AG04450 (cell line): ENCODE measurements at regions not wholly inside any gene's neighbourhood (a gene's known extent, or its start where the extent isn't known, plus 50 kb on each side); places are given as distances from the start of the nearest gene placed in this dataset.
A peak's percentile ranks its signal among the peaks of the same experiment; 100 is the strongest.

Experiments used
- CTCF ChIA-PET: fragments of 300-600, 350-600 bp; formaldehyde crosslinking; extraction: SDS; loops from one replicate; lab custom pipeline; 2022; ENCODE audit warnings: antibody characterized with exemption, inconsistent platforms; lab: Charles Lee
- POLR2A ChIA-PET: fragments of 350-600 bp; formaldehyde crosslinking; extraction: SDS; loops from one replicate; lab custom pipeline; 2021; ENCODE audit warnings: antibody characterized with exemption, inconsistent platforms; lab: Yijun Ruan, JAX
- DNase-seq: peaks from one replicate; pipeline ENCODE4 v3.0.0-alpha.2; 2011; ENCODE audit warnings: low read depth, low spot score
- H3K27ac ChIP-seq: one replicate; pipeline ENCODE4 v1.5.1; 2012; ENCODE audit warnings: low read depth, low read length, control low read depth
- H3K27me3 ChIP-seq: one replicate; pipeline ENCODE4 v1.6.0; 2012; ENCODE audit warnings: low read length; ENCODE audit not compliant: control insufficient read depth, insufficient read depth
- H3K4me3 ChIP-seq: 2 replicates; pipeline ENCODE4 v1.5.1; 2011; ENCODE audit warnings: mild to moderate bottlenecking, low read depth, low read length, control low read depth
- H3K9me3 ChIP-seq: 2 replicates; pipeline ENCODE4 v1.5.1; 2012; ENCODE audit warnings: low read length; ENCODE audit not compliant: control insufficient read depth, insufficient read depth
- CTCF ChIP-seq: IDR thresholded peaks from 2 replicates; pipeline ENCODE4 v1.5.1; 2011; ENCODE audit warnings: low read depth, low read length, control low read depth, inconsistent platforms

- H3K4me3 ChIP-seq: no peak overlapping the region
- H3K27ac ChIP-seq: no peak overlapping the region
- no peaks in the 10 kb centered on the region for H3K9me3 ChIP-seq
- no peak for TF ChIP-seq CTCF
- H3K27me3 ChIP-seq: no peaks in the 10 kb centered on the region
- CTCF ChIA-PET: no interaction called here
- POLR2A ChIA-PET: no interaction called here
- DNase-seq: no peak
Measured at GRCh38 chr20:40782043-40782368, 93.0 kb upstream of the MAFB start.

- H3K4me3 ChIP-seq: no peak overlapping the region
- no peak for DNase-seq
- ChIA-PET CTCF (no interaction called here), POLR2A (no interaction called here)
- no peaks in the 10 kb centered on the region for H3K9me3 ChIP-seq
- no peak for TF ChIP-seq CTCF
- H3K27ac ChIP-seq: no peak overlapping the region
- H3K27me3 ChIP-seq: no peaks in the 10 kb centered on the region
Measured at GRCh38 chr20:40785346-40785745, 96.3 kb upstream of the MAFB start.

- ChIA-PET CTCF (no interaction called here), POLR2A (no interaction called here)
- DNase-seq: no peak
Measured at GRCh38 chr20:40786336-40786735, 97.3 kb upstream of the MAFB start.

GRCh38 chr20:40787941-40788340 is 98.9 kb upstream of the MAFB start:
- no peak for TF ChIP-seq CTCF
- POLR2A ChIA-PET: no interaction called here
- CTCF ChIA-PET: no interaction called here

More at GRCh38 chr20:40786336-40786735, 97.3 kb upstream of the MAFB start:
- no peak for TF ChIP-seq CTCF
- H3K27ac ChIP-seq: no peak overlapping the region
- H3K27me3 ChIP-seq: no peaks in the 10 kb centered on the region
- no peaks in the 10 kb centered on the region for H3K9me3 ChIP-seq
- H3K4me3 ChIP-seq: no peak overlapping the region

GRCh38 chr20:40797425-40797824 is 108.4 kb upstream of the MAFB start:
- no peaks in the 10 kb centered on the region for H3K27me3 ChIP-seq
- ChIA-PET CTCF (interaction anchor here (0.7 to 2.3 kb wide), 9 partner anchors 11 to 168 kb away, joined by 3 to 39 read pairs (median 3); no protein-coding TSS in a partner anchor), POLR2A (no interaction called here)
- H3K9me3 ChIP-seq: no peaks in the 10 kb centered on the region
- no peak overlapping the region for H3K4me3 ChIP-seq
- peak; percentile 67 for TF ChIP-seq CTCF
- DNase-seq: no peak
- H3K27ac ChIP-seq: no peak overlapping the region

More at GRCh38 chr20:40787941-40788340, 98.9 kb upstream of the MAFB start:
- Histone ChIP-seq H3K4me3 (no peak overlapping the region), H3K27me3 (no peaks in the 10 kb centered on the region), H3K9me3 (no peaks in the 10 kb centered on the region), H3K27ac (no peak overlapping the region)
- no peak for DNase-seq
